GM23248 (cell line): ENCODE measurements at regions not wholly inside any gene's neighbourhood (a gene's known extent, or its start where the extent isn't known, plus 50 kb on each side); places are given as distances from the start of the nearest gene placed in this dataset.

Experiments used
- EZH2 ChIP-seq: fragments of 200-600 bp; sonication (generic); IDR thresholded peaks from 2 replicates; pipeline ENCODE4 v1.6.1; 2018; ENCODE audit warnings: antibody characterized with exemption, mild to moderate bottlenecking; ENCODE audit not compliant: insufficient read depth, poor library complexity, severe bottlenecking
- EZH2phosphoT487 ChIP-seq: fragments of 200-600 bp; sonication (generic); IDR thresholded peaks from 2 replicates; pipeline ENCODE4 v1.6.1; 2018; ENCODE audit warnings: antibody characterized with exemption, moderate library complexity, mild to moderate bottlenecking, low read depth; ENCODE audit not compliant: insufficient read depth

DNA sequence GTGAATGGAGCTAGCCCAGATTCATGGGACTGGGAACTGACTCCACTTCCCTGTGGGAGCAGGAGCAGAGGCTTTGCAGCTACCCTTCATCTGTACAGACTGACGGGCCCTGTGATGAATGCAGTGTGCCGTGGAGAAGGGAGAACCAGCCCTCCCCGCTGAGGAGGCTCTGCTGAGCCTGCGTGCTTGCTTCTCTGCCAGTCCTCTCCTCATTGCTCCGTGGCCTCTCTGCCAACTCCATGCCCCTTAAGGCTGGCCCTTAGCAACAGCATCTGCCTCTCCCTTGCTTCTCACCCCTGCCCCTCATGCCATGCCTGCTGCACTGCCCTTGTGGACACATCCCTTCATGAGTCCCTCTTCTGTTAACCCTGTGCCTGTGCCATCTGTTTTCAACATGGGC, 53.6 kb downstream of the GADD45G start:
- no peak for TF ChIP-seq EZH2
- TF ChIP-seq EZH2phosphoT487, result no peak
